ENCODE measurements at regions not wholly inside any gene's neighbourhood (a gene's known extent, or its start where the extent isn't known, plus 50 kb on each side); places are given as distances from the start of the nearest gene placed in this dataset.

DNA sequence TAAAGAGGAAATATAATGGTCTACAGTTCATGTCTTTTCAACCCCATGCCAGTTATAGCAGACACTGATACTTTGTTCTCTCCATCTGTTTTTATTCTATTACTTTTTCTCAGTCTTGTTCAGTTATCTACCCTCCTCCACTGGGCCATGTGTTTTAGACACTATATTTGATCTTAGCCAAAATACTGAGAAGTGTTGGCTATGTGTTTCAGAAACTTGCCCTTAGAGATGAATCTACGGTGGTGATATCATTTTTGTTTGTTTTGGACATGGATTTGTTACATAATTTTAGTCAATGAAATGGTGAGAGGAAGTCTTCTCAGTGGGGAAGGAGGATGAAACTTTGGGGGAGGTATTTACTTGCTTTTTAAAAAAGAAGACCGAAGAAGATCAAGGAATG, 211.5 kb upstream of the DDX53 start:
- no peak overlapping the region for H3K4me3 ChIP-seq (ENCODE audit: low read depth, low read length)
- TF ChIP-seq CTCF (conservative IDR thresholded peaks at IDR 0.05; ENCODE audit: low read depth, low read length) = no peak
- DNase-seq (ENCODE audit: low read depth) = no peak

DNA sequence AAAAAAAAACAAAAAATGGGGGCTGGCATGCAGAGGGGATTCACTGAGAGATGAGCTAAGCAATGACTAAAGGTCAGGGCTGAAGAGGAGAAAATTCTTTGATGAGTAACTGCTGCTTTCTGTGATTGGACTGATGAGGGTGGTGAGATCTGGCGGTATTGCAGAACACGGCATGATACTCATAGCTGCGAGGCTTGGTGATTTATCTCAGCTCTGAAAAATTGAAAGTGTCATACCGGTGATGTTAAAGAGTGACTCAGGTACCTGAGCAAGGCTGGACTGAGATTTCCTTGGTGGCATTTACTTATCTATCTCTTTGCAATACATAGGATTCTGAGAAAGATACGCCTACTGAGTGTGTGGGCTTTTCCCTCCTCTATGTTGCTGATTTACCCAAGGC, 204.1 kb upstream of the DDX53 start:
- no peak overlapping the region for H3K4me3 ChIP-seq (ENCODE audit: low read depth, low read length)
- no peak for TF ChIP-seq CTCF (conservative IDR thresholded peaks at IDR 0.05; ENCODE audit: low read depth, low read length)
- DNase-seq (ENCODE audit: low read depth) = peak; percentile 3

- no peak for TF ChIP-seq CTCF (conservative IDR thresholded peaks at IDR 0.05; ENCODE audit: low read depth, low read length)
- H3K4me3 ChIP-seq (ENCODE audit: low read depth, low read length) = no peak overlapping the region
- DNase-seq (ENCODE audit: low read depth) = peak; percentile 92
Measured at GRCh38 chrX:22800360-22800759, 199.4 kb upstream of the DDX53 start.

GRCh38 chrX:22800806-22801205, 199.0 kb upstream of the DDX53 start:
- TF ChIP-seq CTCF (conservative IDR thresholded peaks at IDR 0.05; ENCODE audit: low read depth, low read length) = no peak
- peak; percentile 5 for DNase-seq (ENCODE audit: low read depth)
- H3K4me3 ChIP-seq (ENCODE audit: low read depth, low read length) = no peak overlapping the region

DNA sequence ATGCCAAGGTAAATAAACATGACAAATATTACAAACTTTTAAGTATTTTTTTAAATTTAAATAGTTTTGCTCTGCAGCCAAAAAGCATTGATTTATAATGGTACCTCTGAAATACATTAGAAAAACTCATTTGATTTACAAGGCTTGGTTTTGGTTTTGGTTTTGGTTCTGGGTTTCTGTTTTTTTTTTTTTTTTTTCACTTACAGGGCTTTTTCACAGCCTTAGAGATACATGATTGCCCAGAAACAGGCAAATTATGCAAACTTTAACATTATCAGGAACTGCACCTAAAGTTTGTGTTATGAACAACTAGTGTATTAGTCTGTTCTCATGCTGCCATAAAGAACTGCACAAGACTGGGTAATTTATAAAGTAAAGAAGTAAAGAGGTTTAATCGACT, 196.4 kb upstream of the DDX53 start:
- DNase-seq (ENCODE audit: low read depth) = no peak
- TF ChIP-seq CTCF (conservative IDR thresholded peaks at IDR 0.05; ENCODE audit: low read depth, low read length) = no peak
- no peak overlapping the region for H3K4me3 ChIP-seq (ENCODE audit: low read depth, low read length)

DNA sequence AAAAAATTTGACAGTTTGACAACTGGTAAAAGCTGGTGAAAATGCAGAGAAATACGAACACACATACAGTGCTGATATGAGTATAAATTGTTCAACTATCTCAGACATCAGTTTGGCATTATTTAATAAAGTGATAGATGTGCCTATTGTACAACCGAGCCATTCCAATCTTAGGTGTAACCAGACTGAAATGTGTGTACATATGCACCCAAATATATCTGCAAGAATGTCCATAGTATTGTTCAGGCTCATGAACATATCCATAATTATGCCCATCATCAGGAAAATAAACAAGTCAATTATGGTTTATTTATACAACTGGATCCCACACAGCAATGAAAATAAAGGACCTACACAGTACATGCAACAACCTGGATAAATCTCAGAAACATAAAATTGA, 188.9 kb upstream of the DDX53 start:
- TF ChIP-seq CTCF (conservative IDR thresholded peaks at IDR 0.05; ENCODE audit: low read depth, low read length) = no peak
- H3K4me3 ChIP-seq (ENCODE audit: low read depth, low read length) = no peak overlapping the region
- no peak for DNase-seq (ENCODE audit: low read depth)

DNA sequence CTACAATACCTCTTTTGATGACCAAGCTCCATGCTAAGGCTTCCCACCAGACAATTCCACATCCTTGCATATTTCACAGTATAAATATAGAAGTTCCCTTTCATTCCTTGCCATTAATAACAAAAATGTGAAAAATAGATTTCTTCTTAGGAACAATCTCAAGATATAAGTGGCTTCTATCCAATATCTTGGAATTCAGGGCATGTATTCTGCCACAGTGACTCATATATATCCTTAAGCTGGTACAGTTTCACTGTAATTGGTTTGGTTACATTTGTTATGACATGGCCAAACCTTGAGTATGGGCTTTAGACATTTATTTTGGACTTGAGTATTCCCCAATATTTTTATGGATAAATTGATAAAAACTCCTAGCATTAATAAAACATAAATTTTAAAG, 181.7 kb upstream of the DDX53 start:
- DNase-seq (ENCODE audit: low read depth) = no peak
- TF ChIP-seq CTCF (conservative IDR thresholded peaks at IDR 0.05; ENCODE audit: low read depth, low read length) = no peak
- no peak overlapping the region for H3K4me3 ChIP-seq (ENCODE audit: low read depth, low read length)
